Panc1 (cell line): ENCODE measurements at regions not wholly inside any gene's neighbourhood (a gene's known extent, or its start where the extent isn't known, plus 50 kb on each side); places are given as distances from the start of the nearest gene placed in this dataset.

ENCODE experiments used
- ATAC-seq: fragments of 200-7000 bp; cut with Tn5 transposase; 2 replicates; pipeline ENCODE4 v1.9.1; 2020; ENCODE audit warnings: mild to moderate bottlenecking, moderate library complexity
- BruUV-seq: library from RNA; stranded (reverse); fragments of 400-500 nt; replicated peaks from 2 replicates; lab custom pipeline; 2021; lab: Mats Ljungman, UMichigan
- CTCF ChIA-PET: fragments of 300-600 bp; sonication (Branson Sonifier 250); formaldehyde crosslinking; loops from one replicate; lab custom pipeline; 2022; ENCODE audit warnings: antibody characterized with exemption; lab: Charles Lee
- POLR2A ChIA-PET: fragments of 300-600 bp; sonication (Branson Sonifier 250); formaldehyde crosslinking; loops from one replicate; lab custom pipeline; 2022; ENCODE audit warnings: antibody characterized with exemption; lab: Charles Lee
- DNase-seq: peaks from one replicate; pipeline ENCODE4 v3.0.0-alpha.2; 2010; ENCODE audit warnings: low read depth, low spot score
- H3K27ac ChIP-seq: 2 replicates; pipeline ENCODE4 v1.5.1; 2011; ENCODE audit warnings: mild to moderate bottlenecking, low read length, inconsistent platforms
- H3K27me3 ChIP-seq: fragments of 200-500 bp; sonication (Bioruptor generic); 2 replicates; pipeline ENCODE4 v1.6.0; 2014; ENCODE audit warnings: low read length, inconsistent platforms; ENCODE audit not compliant: control insufficient read depth, insufficient read depth
- H3K36me3 ChIP-seq: fragments of 200-500 bp; sonication (Bioruptor generic); 2 replicates; pipeline ENCODE4 v1.5.1; 2014; ENCODE audit warnings: inconsistent platforms, mild to moderate bottlenecking, low read length, moderate library complexity; ENCODE audit not compliant: control insufficient read depth, insufficient read depth
- H3K4me1 ChIP-seq: 2 replicates; pipeline ENCODE4 v1.5.1; 2011; ENCODE audit warnings: inconsistent platforms, mild to moderate bottlenecking, low read length, moderate library complexity; ENCODE audit not compliant: control insufficient read depth, insufficient read depth
- H3K4me3 ChIP-seq, 2 experiments: 2 replicates each; pipeline ENCODE4 v1.5.1; 2011 to 2012; ENCODE audit warnings: low read depth in 2 of 2, low read length in 2 of 2, mild to moderate bottlenecking in 2 of 2, inconsistent platforms in 1 of 2, moderate library complexity in 1 of 2
- H3K9me3 ChIP-seq: fragments of 200-500 bp; sonication (Bioruptor generic); 2 replicates; pipeline ENCODE4 v1.5.1; 2014; ENCODE audit warnings: low read depth, mild to moderate bottlenecking, inconsistent platforms, low read length, moderate library complexity; ENCODE audit not compliant: control insufficient read depth, insufficient read depth
- POLR2AphosphoS5 ChIP-seq: IDR thresholded peaks from 2 replicates; pipeline ENCODE4 v1.6.1; 2012; ENCODE audit warnings: mild to moderate bottlenecking, low read depth, low read length, moderate library complexity
- SIN3A ChIP-seq: IDR thresholded peaks from 2 replicates; pipeline ENCODE4 v1.6.1; 2012; ENCODE audit warnings: low read depth, mild to moderate bottlenecking, low read length, moderate library complexity, borderline replicate concordance; ENCODE audit not compliant: insufficient read depth
- TCF7L2 ChIP-seq: IDR thresholded peaks from 2 replicates; pipeline ENCODE4 v1.6.1; 2011; ENCODE audit warnings: mild to moderate bottlenecking, low read depth, low read length, inconsistent platforms
- in situ Hi-C: cut with HindIII; loops from 2 replicates; pipeline ENCODE4 v1.10.0; 2016; ENCODE audit warnings: low sequenced_read_pairs, low pct_unique_long_range_greater_than_20kb
- intact Hi-C: fragments of 100-400 bp; cut with micrococcal nuclease; formaldehyde crosslinking; loops from one replicate; pipeline ENCODE4 v1.10.0; 2022; ENCODE audit not compliant: unreplicated experiment
- TF ChIP-seq, protein P1 (sequence below), 2 experiments: IDR thresholded peaks; 2 replicates each; pipeline ENCODE4 v1.6.1; 2011 to 2012; ENCODE audit warnings: low read depth in 2 of 2, control low read depth in 1 of 2, low read length in 1 of 2, mild to moderate bottlenecking in 1 of 2, moderate library complexity in 1 of 2; ENCODE audit not compliant: insufficient read depth in 1 of 2
- TF ChIP-seq, protein P2 (sequence below): fragments of 450-650 bp; IDR thresholded peaks from 2 replicates; pipeline ENCODE4 v1.5.1; 2017; ENCODE audit warnings: mild to moderate bottlenecking

DNA sequence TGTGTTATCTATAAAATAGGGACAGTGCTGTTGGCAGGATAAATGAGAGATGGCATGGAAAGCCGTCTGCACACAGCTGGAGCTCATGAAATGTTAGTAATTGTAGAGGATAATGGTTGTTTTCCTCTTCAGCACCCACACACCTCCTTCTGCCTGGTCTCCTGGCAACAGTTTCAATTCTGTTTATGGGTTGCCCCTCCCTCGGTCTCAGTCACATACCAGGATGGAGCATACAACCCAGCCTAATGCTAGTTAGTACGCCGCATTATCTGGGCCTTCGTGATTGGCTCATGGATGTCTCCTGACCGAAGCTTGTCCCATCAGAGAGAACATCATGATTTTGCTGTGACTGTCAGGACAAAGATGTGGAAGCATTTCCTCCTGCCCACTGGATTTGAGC lies 126.2 kb upstream of the WSCD1 start:
- ATAC-seq (no peak), DNase-seq (no peak)
- H3K36me3 ChIP-seq: no peaks in the 10 kb centered on the region
- intact Hi-C loops: no loop called here
- in situ Hi-C loops: no loop called here
- no peaks in the 10 kb centered on the region for H3K4me1 ChIP-seq
- no peaks in the 10 kb centered on the region for H3K9me3 ChIP-seq
- no peak overlapping the region for H3K27ac ChIP-seq
- BruUV-seq: no TSS peak
- ChIA-PET CTCF (no interaction called here), POLR2A (no interaction called here)
- H3K27me3 ChIP-seq: no peaks in the 10 kb centered on the region; the same call in none of the 2 replicates
- no peak overlapping the region for H3K4me3 ChIP-seq
- TF ChIP-seq, protein P1, sequence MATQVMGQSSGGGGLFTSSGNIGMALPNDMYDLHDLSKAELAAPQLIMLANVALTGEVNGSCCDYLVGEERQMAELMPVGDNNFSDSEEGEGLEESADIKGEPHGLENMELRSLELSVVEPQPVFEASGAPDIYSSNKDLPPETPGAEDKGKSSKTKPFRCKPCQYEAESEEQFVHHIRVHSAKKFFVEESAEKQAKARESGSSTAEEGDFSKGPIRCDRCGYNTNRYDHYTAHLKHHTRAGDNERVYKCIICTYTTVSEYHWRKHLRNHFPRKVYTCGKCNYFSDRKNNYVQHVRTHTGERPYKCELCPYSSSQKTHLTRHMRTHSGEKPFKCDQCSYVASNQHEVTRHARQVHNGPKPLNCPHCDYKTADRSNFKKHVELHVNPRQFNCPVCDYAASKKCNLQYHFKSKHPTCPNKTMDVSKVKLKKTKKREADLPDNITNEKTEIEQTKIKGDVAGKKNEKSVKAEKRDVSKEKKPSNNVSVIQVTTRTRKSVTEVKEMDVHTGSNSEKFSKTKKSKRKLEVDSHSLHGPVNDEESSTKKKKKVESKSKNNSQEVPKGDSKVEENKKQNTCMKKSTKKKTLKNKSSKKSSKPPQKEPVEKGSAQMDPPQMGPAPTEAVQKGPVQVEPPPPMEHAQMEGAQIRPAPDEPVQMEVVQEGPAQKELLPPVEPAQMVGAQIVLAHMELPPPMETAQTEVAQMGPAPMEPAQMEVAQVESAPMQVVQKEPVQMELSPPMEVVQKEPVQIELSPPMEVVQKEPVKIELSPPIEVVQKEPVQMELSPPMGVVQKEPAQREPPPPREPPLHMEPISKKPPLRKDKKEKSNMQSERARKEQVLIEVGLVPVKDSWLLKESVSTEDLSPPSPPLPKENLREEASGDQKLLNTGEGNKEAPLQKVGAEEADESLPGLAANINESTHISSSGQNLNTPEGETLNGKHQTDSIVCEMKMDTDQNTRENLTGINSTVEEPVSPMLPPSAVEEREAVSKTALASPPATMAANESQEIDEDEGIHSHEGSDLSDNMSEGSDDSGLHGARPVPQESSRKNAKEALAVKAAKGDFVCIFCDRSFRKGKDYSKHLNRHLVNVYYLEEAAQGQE (IDR thresholded peaks at IDR 0.05; ENCODE audit: insufficient read depth in 1 of 2, low read depth in 2 of 2, low read length in 1 of 2): no peak
- no peak for TF ChIP-seq SIN3A
- TF ChIP-seq, protein P2, sequence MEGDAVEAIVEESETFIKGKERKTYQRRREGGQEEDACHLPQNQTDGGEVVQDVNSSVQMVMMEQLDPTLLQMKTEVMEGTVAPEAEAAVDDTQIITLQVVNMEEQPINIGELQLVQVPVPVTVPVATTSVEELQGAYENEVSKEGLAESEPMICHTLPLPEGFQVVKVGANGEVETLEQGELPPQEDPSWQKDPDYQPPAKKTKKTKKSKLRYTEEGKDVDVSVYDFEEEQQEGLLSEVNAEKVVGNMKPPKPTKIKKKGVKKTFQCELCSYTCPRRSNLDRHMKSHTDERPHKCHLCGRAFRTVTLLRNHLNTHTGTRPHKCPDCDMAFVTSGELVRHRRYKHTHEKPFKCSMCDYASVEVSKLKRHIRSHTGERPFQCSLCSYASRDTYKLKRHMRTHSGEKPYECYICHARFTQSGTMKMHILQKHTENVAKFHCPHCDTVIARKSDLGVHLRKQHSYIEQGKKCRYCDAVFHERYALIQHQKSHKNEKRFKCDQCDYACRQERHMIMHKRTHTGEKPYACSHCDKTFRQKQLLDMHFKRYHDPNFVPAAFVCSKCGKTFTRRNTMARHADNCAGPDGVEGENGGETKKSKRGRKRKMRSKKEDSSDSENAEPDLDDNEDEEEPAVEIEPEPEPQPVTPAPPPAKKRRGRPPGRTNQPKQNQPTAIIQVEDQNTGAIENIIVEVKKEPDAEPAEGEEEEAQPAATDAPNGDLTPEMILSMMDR: no peak
- TF ChIP-seq POLR2AphosphoS5: no peak
- TF ChIP-seq TCF7L2: no peak

DNA sequence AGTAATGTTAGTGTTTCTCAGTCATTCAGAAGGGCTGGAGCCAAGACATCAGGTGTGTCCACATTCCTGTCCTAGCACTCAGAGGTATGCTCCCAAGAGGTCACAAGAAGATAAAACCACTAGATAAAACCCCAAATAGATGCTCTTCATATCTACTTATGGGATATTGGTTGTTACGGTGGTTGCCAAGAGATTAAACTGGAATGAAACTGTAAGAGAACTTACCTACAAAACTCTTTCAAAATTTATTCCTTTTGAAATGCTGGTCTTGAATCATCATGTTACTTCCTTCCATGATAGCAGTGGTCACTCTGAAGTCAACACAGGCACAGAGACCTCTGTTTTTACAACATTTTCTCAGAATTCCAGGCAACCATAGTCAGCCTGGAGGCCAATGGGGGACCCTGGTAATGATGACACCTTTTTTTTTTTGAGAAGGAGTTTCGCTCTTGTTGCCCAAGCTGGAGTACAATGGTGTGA lies 122.4 kb upstream of the WSCD1 start:
- in situ Hi-C loops: no loop called here
- intact Hi-C loops: no loop called here

More for the DNA sequence above, 122.4 kb upstream of the WSCD1 start:
- ATAC-seq: no peak
- TF ChIP-seq, protein P2: no peak
- TF ChIP-seq SIN3A: no peak
- TF ChIP-seq, protein P1 (IDR thresholded peaks at IDR 0.05; ENCODE audit: insufficient read depth in 1 of 2, low read depth in 2 of 2, low read length in 1 of 2): no peak
- TF ChIP-seq TCF7L2: no peak
- TF ChIP-seq POLR2AphosphoS5: no peak
- ChIA-PET POLR2A (no interaction called here), CTCF (no interaction called here)
- no peak for DNase-seq
- Histone ChIP-seq H3K9me3 (no peaks in the 10 kb centered on the region), H3K27me3 (peaks cover 2% of the 10 kb centered on the region), H3K36me3 (no peaks in the 10 kb centered on the region), H3K4me1 (no peaks in the 10 kb centered on the region), H3K4me3 (no peak overlapping the region), H3K27ac (no peak overlapping the region)
- BruUV-seq: no TSS peak
